HEK293T (cell line): ENCODE measurements at regions not wholly inside any gene's neighbourhood (a gene's known extent, or its start where the extent isn't known, plus 50 kb on each side); places are given as distances from the start of the nearest gene placed in this dataset.

Experiments used
- CTCF ChIA-PET: fragments of 350-600 bp; formaldehyde crosslinking; extraction: SDS; loops from one replicate; lab custom pipeline; 2021; ENCODE audit warnings: antibody characterized with exemption, inconsistent platforms; lab: Yijun Ruan, JAX
- POLR2A ChIA-PET: fragments of 350-600 bp; formaldehyde crosslinking; extraction: SDS; loops from one replicate; lab custom pipeline; 2020; ENCODE audit warnings: antibody characterized with exemption, inconsistent platforms; lab: Yijun Ruan, JAX
- DNase-seq: peaks from one replicate; pipeline ENCODE4 v3.0.0; 2012; ENCODE audit warnings: mixed read lengths; ENCODE audit errors: extremely low spot score
- ARNT ChIP-seq: fragments of 450-650 bp; IDR thresholded peaks from 2 replicates; pipeline ENCODE4 v1.6.1; 2017; ENCODE audit warnings: mild to moderate bottlenecking
- BHLHE40 ChIP-seq: fragments of 450-650 bp; IDR thresholded peaks from 2 replicates; pipeline ENCODE4 v1.6.1; 2016; ENCODE audit warnings: mild to moderate bottlenecking, moderate library complexity, borderline replicate concordance
- CTBP1 ChIP-seq: fragments of 450-650 bp; IDR thresholded peaks from 2 replicates; pipeline ENCODE4 v1.6.1; 2016; ENCODE audit warnings: borderline replicate concordance
- ELF4 ChIP-seq: fragments of 450-650 bp; IDR thresholded peaks from 2 replicates; pipeline ENCODE4 v1.6.1; 2017; ENCODE audit warnings: antibody characterized with exemption
- FOXA1 ChIP-seq: fragments of 450-650 bp; IDR thresholded peaks from 2 replicates; pipeline ENCODE4 v1.6.1; 2016; ENCODE audit warnings: mild to moderate bottlenecking
- FOXK2 ChIP-seq: fragments of 450-650 bp; IDR thresholded peaks from 2 replicates; pipeline ENCODE4 v1.6.1; 2016; ENCODE audit warnings: mild to moderate bottlenecking
- FOXM1 ChIP-seq: fragments of 450-650 bp; IDR thresholded peaks from 2 replicates; pipeline ENCODE4 v1.6.1; 2017; ENCODE audit warnings: mild to moderate bottlenecking, borderline replicate concordance
- HDGF ChIP-seq: fragments of 450-650 bp; IDR thresholded peaks from 2 replicates; pipeline ENCODE4 v1.6.1; 2017; ENCODE audit warnings: antibody characterized with exemption, borderline replicate concordance
- L3MBTL2 ChIP-seq: fragments of 450-650 bp; conservative IDR thresholded peaks from 2 replicates; pipeline ENCODE4 v1.6.1; 2016; ENCODE audit warnings: mild to moderate bottlenecking
- LEF1 ChIP-seq: fragments of 450-650 bp; IDR thresholded peaks from 2 replicates; pipeline ENCODE4 v1.6.1; 2017; ENCODE audit warnings: mild to moderate bottlenecking, borderline replicate concordance
- NFRKB ChIP-seq: fragments of 450-650 bp; IDR thresholded peaks from 2 replicates; pipeline ENCODE4 v1.6.1; 2016; ENCODE audit warnings: mild to moderate bottlenecking, moderate library complexity
- SP1 ChIP-seq: fragments of 450-650 bp; IDR thresholded peaks from 2 replicates; pipeline ENCODE4 v1.6.1; 2017
- SUZ12 ChIP-seq: fragments of 450-650 bp; IDR thresholded peaks from 2 replicates; pipeline ENCODE4 v1.6.1; 2016; ENCODE audit warnings: mild to moderate bottlenecking
- TARDBP ChIP-seq: fragments of 450-650 bp; IDR thresholded peaks from 2 replicates; pipeline ENCODE4 v1.6.1; 2016
- ZNF384 ChIP-seq: fragments of 450-650 bp; IDR thresholded peaks from 2 replicates; pipeline ENCODE4 v1.6.1; 2016
- TF ChIP-seq, protein P1 (sequence below): fragments of 450-650 bp; IDR thresholded peaks from 2 replicates; pipeline ENCODE4 v1.6.1; 2016

DNA sequence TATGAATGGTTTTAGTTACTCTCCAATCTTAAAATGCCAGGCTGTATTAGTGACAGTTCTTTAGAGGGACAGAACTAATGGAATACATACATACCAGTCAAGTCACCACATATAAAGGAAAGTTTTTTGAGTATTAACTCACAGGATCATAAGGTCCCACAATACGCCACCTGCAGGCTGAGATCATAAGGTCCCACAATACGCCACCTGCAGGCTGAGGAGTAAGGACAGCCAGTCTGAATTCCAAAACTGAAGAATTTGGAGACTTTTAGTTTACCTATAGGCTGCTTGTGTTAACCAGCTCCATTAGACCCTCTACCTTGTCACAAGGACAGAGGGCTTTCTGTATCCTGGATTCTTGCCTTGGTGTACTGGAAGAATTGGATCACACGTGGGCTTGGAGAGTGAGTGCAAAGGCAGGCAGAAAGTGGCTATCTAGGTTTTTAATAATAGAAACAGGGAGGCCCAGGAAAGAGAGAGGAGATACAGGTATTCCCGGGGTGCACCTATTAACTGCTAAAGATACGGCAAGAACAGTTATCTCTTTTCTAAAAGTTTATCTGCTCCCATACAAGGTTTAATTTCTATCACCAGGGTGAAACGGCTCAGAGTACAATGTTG is 234.9 kb upstream of the CYRIA start:
- TF ChIP-seq FOXA1 (no peak), BHLHE40 (no peak), FOXK2 (no peak), ZNF384 (no peak), L3MBTL2 (no peak), FOXM1 (no peak), LEF1 (no peak), HDGF (no peak), CTBP1 (no peak), TARDBP (no peak), ELF4 (no peak), SUZ12 (no peak)
- no peak for DNase-seq
- CTCF ChIA-PET = no interaction called here
- POLR2A ChIA-PET = no interaction called here

DNA sequence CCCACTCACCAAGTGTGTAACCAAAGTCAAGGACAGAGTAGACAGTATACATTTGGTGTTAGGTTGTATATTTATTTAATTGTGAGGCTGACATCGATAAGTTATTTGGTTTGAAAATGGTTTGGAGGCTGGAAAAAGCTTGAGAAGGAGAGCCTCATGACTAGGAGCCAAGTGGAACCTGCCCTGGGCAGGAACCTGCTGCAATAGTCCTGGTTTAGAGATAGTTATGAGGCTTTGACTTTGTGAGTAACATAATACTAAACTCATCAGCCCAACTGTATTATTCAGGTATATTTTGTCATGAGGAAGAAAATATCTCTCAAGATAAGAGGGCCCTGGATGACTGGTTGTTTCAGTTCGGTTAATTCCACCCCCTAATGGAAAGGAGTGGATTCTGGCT is 234.3 kb upstream of the CYRIA start:
- DNase-seq = no peak
- ChIA-PET CTCF (no interaction called here), POLR2A (no interaction called here)
- no peak for TF ChIP-seq TARDBP
- TF ChIP-seq ARNT = no peak
- TF ChIP-seq ZNF384 = no peak
- TF ChIP-seq, protein P1, sequence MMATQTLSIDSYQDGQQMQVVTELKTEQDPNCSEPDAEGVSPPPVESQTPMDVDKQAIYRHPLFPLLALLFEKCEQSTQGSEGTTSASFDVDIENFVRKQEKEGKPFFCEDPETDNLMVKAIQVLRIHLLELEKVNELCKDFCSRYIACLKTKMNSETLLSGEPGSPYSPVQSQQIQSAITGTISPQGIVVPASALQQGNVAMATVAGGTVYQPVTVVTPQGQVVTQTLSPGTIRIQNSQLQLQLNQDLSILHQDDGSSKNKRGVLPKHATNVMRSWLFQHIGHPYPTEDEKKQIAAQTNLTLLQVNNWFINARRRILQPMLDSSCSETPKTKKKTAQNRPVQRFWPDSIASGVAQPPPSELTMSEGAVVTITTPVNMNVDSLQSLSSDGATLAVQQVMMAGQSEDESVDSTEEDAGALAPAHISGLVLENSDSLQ = no peak
- no peak for TF ChIP-seq FOXA1
- no peak for TF ChIP-seq L3MBTL2
- no peak for TF ChIP-seq FOXK2

DNA sequence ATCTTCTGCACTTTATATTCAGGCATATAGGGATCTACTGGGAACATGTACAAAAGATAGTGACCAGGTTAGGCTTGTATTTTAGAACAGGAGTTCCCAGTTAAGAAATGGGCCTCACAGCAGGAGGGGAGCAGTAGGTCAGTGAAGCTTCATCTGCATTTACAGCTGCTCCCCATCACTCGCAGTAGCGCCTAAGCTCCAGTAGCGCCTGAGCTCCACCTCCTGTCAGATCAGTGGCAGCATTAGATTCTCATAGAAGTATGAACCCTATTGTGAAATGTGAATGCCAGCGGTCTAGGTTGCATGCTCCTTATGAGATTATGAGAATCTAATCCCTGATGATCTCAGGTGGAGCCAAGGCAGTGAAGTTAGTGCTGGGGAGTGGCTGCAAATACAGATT is 224.4 kb upstream of the CYRIA start:
- no peak for DNase-seq
- CTCF ChIA-PET = interaction anchor here (0.6 kb wide), 1 partner anchor 265 kb away, joined by 5 read pairs; no protein-coding TSS in a partner anchor
- TF ChIP-seq SUZ12 (no peak), CTBP1 (no peak), TARDBP (no peak), NFRKB (no peak), ARNT (no peak)
- TF ChIP-seq, protein P1 = no peak
- POLR2A ChIA-PET = no interaction called here

DNA sequence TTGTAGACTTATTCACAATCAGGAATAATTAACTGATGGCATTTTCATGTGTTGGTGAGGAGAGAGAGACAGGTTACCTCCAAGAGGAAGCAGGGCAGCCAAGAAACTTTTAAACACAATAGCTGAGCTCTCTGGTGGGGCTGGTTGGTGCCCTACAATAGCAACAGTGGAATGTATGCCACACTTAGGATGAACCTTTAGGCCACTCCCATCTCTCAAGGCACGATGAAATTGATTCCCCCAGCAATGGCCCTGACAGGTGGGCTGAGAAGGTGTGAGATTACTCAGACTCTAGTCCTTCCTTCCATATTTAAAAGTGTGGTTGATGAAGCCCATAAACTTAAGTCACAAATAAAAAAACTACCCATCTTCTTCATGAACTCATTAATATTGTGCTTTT is 219.4 kb upstream of the CYRIA start:
- DNase-seq = no peak
- CTCF ChIA-PET = no interaction called here
- no peak for TF ChIP-seq LEF1
- TF ChIP-seq BHLHE40 = no peak
- TF ChIP-seq, protein P1 = no peak
- TF ChIP-seq ARNT = no peak
- no peak for TF ChIP-seq CTBP1
- TF ChIP-seq SP1 = no peak
- no peak for TF ChIP-seq L3MBTL2
- no peak for TF ChIP-seq TARDBP
- TF ChIP-seq FOXM1 = no peak
- TF ChIP-seq ZNF384 = no peak
- TF ChIP-seq FOXK2 = no peak
- TF ChIP-seq NFRKB = no peak
- no peak for TF ChIP-seq HDGF
- no peak for TF ChIP-seq SUZ12
- no peak for TF ChIP-seq FOXA1
- TF ChIP-seq ELF4 = no peak

DNA sequence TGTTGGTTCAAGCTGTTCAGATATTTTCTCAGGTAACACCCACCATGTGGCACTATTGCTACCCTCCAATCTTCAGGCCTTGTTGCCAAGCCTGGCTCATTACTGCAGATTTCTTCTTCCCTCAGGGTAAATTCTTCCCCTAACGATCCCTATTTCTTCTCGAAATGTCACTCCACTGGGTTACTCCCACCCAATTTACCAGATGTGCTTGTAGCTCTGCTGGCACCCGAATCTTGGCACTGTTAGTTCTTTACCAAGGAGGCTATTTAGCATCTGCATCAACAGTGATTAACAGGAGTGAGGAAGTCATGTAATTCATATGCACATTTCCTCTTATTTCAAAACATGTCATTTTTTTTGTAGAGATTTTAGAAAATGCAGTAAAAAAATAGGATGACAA is 217.1 kb upstream of the CYRIA start:
- POLR2A ChIA-PET = no interaction called here
- no peak for DNase-seq
- CTCF ChIA-PET = no interaction called here
- no peak for TF ChIP-seq ELF4
- no peak for TF ChIP-seq L3MBTL2
- no peak for TF ChIP-seq ARNT
- TF ChIP-seq FOXM1 = no peak
- no peak for TF ChIP-seq CTBP1
- TF ChIP-seq FOXA1 = no peak
- TF ChIP-seq, protein P1 = no peak

More for the DNA sequence above, 219.4 kb upstream of the CYRIA start:
- POLR2A ChIA-PET = no interaction called here

DNA sequence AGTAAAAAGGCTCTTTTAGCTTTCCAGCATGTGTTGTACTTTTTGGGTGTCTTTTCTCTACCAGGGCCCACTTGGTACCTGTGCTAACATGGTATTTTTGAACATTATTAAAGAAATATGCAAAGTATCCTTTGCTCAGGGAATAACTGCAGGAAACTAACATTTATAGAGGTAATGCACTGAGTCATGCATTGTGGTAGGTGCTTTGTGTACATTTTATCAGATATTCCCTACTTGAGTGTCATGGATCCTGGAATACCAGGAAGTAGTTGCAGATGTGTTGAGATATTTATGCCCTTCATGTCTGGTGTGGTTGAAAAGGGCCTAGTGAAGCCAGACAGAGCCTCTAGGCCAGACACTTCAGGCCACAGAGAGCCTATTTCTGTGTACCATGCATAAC is 215.5 kb upstream of the CYRIA start:
- TF ChIP-seq HDGF (no peak), TARDBP (no peak), BHLHE40 (no peak), FOXM1 (no peak), CTBP1 (no peak)
- DNase-seq = no peak
- POLR2A ChIA-PET = no interaction called here
- CTCF ChIA-PET = no interaction called here
